AG04450 (cell line): ENCODE measurements at regions not wholly inside any gene's neighbourhood (a gene's known extent, or its start where the extent isn't known, plus 50 kb on each side); places are given as distances from the start of the nearest gene placed in this dataset.

Experiments used
- CTCF ChIA-PET: fragments of 300-600, 350-600 bp; formaldehyde crosslinking; extraction: SDS; loops from one replicate; lab custom pipeline; 2022; ENCODE audit warnings: antibody characterized with exemption, inconsistent platforms; lab: Charles Lee
- POLR2A ChIA-PET: fragments of 350-600 bp; formaldehyde crosslinking; extraction: SDS; loops from one replicate; lab custom pipeline; 2021; ENCODE audit warnings: antibody characterized with exemption, inconsistent platforms; lab: Yijun Ruan, JAX
- DNase-seq: peaks from one replicate; pipeline ENCODE4 v3.0.0-alpha.2; 2011; ENCODE audit warnings: low read depth, low spot score
- H3K27ac ChIP-seq: one replicate; pipeline ENCODE4 v1.5.1; 2012; ENCODE audit warnings: low read depth, low read length, control low read depth
- H3K27me3 ChIP-seq: one replicate; pipeline ENCODE4 v1.6.0; 2012; ENCODE audit warnings: low read length; ENCODE audit not compliant: control insufficient read depth, insufficient read depth
- H3K4me3 ChIP-seq: 2 replicates; pipeline ENCODE4 v1.5.1; 2011; ENCODE audit warnings: mild to moderate bottlenecking, low read depth, low read length, control low read depth
- H3K9me3 ChIP-seq: 2 replicates; pipeline ENCODE4 v1.5.1; 2012; ENCODE audit warnings: low read length; ENCODE audit not compliant: control insufficient read depth, insufficient read depth
- TF ChIP-seq, protein P1 (sequence below): IDR thresholded peaks from 2 replicates; pipeline ENCODE4 v1.5.1; 2011; ENCODE audit warnings: low read depth, low read length, control low read depth, inconsistent platforms

DNA sequence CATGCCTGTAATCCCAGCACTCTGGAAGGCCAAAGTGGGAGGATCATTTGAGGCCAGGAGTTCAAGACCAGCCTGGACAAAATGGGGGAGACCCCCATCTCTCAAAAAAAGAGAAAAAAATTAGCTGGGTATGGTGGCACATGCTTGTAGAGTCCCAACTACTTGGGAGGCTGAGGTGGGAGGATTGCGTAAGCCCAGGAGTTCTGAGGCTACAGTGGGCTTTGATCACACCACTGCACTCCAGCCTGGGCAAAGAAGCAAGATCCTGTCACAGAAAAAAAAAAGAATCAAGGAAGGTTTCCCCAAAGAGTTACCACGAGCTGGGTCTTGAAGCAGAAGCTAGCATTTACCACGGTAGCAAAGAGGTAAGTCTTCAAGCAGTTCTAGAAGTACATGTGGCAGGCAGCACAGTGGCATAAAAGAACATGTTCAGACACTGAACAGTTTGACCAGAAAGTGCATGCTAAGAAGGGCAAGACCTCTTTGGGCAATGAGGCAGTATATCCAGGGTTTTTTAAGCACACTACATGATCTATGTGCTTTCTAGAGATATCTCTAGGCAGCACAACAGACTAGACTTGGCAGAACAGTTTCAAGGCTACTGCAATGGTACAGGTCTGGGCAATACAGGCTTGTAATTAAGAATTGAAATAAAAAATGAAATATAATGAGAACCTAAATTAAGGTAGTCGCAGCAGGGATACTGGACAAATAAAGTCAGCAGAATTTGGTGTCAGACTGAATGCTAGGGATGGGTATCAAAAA lies 418.5 kb downstream of the SHQ1 start:
- no peaks in the 10 kb centered on the region for H3K9me3 ChIP-seq
- no peaks in the 10 kb centered on the region for H3K27me3 ChIP-seq
- DNase-seq = no peak
- TF ChIP-seq, protein P1, sequence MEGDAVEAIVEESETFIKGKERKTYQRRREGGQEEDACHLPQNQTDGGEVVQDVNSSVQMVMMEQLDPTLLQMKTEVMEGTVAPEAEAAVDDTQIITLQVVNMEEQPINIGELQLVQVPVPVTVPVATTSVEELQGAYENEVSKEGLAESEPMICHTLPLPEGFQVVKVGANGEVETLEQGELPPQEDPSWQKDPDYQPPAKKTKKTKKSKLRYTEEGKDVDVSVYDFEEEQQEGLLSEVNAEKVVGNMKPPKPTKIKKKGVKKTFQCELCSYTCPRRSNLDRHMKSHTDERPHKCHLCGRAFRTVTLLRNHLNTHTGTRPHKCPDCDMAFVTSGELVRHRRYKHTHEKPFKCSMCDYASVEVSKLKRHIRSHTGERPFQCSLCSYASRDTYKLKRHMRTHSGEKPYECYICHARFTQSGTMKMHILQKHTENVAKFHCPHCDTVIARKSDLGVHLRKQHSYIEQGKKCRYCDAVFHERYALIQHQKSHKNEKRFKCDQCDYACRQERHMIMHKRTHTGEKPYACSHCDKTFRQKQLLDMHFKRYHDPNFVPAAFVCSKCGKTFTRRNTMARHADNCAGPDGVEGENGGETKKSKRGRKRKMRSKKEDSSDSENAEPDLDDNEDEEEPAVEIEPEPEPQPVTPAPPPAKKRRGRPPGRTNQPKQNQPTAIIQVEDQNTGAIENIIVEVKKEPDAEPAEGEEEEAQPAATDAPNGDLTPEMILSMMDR = no peak
- POLR2A ChIA-PET = no interaction called here
- no peak overlapping the region for H3K4me3 ChIP-seq
- CTCF ChIA-PET = interaction anchor here (0.6 kb wide), 1 partner anchor 113 kb away, joined by 5 read pairs; no protein-coding TSS in a partner anchor
- no peak overlapping the region for H3K27ac ChIP-seq

DNA sequence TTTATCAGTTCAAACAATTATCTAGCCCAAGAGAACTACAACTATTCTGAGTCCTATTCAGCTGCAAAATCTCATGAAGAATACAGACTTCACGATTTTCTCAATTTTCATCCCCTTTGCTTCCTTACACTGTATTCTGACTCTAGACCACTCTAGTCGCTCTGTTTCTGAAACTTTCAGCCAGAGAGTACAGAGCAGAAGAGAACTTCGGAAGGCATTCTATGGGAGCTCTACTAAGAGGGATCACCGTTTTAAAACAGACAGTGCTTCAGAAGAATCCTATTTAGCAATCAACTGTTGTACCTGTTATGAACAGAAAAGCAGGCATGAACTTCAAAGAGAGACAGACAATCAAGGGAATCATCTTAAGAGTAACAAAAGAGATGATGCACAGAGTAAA lies 419.4 kb downstream of the SHQ1 start:
- POLR2A ChIA-PET = no interaction called here
- no peak for DNase-seq
- Histone ChIP-seq H3K27me3 (no peaks in the 10 kb centered on the region), H3K9me3 (no peaks in the 10 kb centered on the region), H3K4me3 (no peak overlapping the region), H3K27ac (no peak overlapping the region)
- CTCF ChIA-PET = no interaction called here
- TF ChIP-seq, protein P1 = no peak

DNA sequence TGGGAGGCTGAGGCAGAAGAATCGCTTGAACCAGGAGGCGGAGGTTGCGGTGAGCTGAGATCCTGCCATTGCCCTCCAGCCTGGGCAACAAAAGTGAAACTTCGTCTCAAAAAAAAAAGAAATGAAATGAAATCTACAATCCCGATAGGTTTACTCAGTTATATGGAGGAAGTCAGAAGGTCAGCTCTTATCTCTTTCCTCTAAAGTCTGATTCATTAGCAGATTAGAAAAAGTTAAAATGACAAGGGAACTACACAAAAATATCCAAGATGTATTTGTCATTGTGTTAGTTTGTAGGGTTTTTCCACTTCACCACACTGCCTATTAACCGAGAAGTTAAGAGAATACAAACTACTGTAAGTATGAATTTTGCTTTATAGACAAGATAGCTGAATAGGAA lies 420.6 kb downstream of the SHQ1 start:
- H3K27me3 ChIP-seq = no peaks in the 10 kb centered on the region
- no peaks in the 10 kb centered on the region for H3K9me3 ChIP-seq
- no peak overlapping the region for H3K4me3 ChIP-seq
- TF ChIP-seq, protein P1 = no peak
- ChIA-PET POLR2A (no interaction called here), CTCF (interaction anchor here (0.7 kb wide), 1 partner anchor 553 kb away, joined by 5 read pairs; no protein-coding TSS in a partner anchor)
- DNase-seq = no peak
- no peak overlapping the region for H3K27ac ChIP-seq

DNA sequence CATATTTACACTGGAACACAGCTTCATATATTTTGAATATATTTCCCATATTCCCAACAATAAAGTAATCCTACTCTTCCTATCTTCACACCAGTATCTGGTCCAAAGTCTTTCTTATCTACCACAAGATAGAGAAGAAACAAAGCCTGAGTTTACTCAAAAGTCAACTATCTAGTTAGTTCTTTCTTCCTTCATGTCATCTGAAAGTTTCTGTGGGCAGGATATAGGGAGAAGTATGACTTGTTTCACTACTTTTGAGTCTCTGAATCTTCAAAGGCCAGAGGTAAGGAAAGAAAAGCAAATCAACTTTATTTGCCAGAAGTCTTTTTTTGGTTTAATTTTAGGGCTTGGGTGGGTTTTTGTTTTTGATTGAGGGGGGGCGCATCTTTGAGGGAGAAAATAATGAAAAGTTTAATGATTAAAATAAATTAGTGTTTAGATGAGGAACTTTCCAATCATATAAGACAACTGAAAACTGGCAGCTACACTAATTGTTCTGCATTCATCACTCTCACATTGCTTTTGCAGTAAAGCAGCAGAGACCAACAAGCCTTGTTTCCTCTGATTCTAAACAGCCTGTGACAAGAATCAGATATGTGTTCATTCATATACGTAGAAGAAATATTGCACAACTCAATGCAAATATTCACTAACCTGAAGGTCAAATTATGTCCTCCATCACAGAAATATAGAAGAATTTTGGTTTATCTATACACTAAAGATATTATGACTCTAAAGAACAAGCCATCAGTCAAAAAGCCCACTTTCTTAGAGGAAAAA lies 421.4 kb downstream of the SHQ1 start:
- ChIA-PET CTCF (interaction anchor here (0.7 kb wide), 1 partner anchor 552 kb away, joined by 5 read pairs; no protein-coding TSS in a partner anchor), POLR2A (interaction anchor here (0.5 kb wide), 1 partner anchor 59 kb away, joined by 4 read pairs; no protein-coding TSS in a partner anchor)
- H3K4me3 ChIP-seq = no peak overlapping the region
- H3K9me3 ChIP-seq = no peaks in the 10 kb centered on the region
- H3K27me3 ChIP-seq = no peaks in the 10 kb centered on the region
- no peak overlapping the region for H3K27ac ChIP-seq
- TF ChIP-seq, protein P1 = no peak
- no peak for DNase-seq

DNA sequence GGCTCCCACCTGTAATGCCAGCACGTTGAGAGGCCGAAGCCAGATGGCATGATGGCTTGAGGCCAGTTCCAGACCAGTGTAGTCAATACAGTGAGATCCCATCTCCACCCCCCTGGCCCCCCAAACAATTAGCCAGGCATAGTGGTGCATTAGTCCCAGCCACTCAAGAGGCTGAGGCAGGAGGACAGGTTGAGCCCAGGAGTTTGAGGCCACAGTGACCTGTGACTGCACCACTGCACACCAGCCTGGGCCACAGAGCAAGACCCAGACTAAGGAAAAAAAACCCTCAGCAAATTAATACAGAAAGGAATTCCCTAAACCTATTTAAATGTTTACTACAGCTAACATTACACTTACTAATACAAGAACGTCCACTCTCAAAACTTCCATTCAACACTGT lies 424.6 kb downstream of the SHQ1 start:
- no peak for DNase-seq

More for the DNA sequence above, 424.6 kb downstream of the SHQ1 start:
- Histone ChIP-seq H3K9me3 (no peaks in the 10 kb centered on the region), H3K27ac (no peak overlapping the region), H3K27me3 (no peaks in the 10 kb centered on the region), H3K4me3 (no peak overlapping the region)
- POLR2A ChIA-PET = no interaction called here
- CTCF ChIA-PET = no interaction called here
- TF ChIP-seq, protein P1 = no peak
